HG02973 (cell line): ENCODE measurements at regions not wholly inside any gene's neighbourhood (a gene's known extent, or its start where the extent isn't known, plus 50 kb on each side); places are given as distances from the start of the nearest gene placed in this dataset.

Source experiments
- ATAC-seq: cut with Tn5 transposase; IDR thresholded peaks from one replicate; pipeline ENCODE4 v1.9.1; 2021; ENCODE audit warnings: moderate library complexity; ENCODE audit not compliant: unreplicated experiment

GRCh38 chr10:78688901-78689583 lies 379.7 kb upstream of the ZMIZ1 start:
- ATAC-seq: no peak

DNA sequence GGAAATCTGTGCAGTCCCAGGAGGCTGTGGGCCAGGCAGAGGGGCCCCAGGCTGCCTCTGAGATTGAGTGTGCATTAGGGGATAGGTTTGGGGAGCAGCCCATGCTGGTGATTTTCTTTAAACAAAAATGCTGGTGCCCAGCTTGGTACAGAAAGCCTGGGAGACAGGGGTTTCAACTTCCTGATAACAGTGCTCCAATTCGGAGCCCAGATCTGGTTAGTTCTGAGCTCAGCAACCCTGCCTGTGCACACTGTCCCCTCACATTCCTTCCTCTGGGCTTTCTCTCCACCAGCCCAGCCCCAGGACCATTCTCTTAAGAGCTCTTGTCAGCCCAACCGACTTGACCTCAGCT lies 379.2 kb upstream of the ZMIZ1 start:
- ATAC-seq: no peak

- no peak for ATAC-seq
These were observed 378.2 kb upstream of the ZMIZ1 start for GRCh38 chr10:78690354-78691111.

GRCh38 chr10:78691301-78692030 lies 377.3 kb upstream of the ZMIZ1 start:
- no peak for ATAC-seq

DNA sequence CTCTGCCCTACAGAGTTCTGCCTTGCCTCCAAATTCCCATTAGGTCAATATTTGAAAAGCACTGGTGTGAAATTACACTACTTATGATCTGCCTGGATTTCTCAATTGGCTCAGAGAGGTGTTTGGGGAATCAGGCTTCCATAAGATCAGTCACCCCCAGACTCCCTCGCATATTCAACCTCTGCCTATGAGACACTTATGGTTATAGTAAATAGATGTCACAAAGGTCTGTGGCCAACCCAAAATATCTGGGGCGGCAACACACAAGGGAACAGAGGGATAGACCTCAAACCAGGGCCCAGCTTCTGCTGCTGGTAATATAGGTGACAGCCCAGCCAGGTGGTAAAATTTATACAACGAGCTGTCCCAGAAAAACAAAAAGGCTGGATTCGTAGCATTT lies 376.7 kb upstream of the ZMIZ1 start:
- ATAC-seq: no peak

- ATAC-seq: no peak
These were observed 372.9 kb upstream of the ZMIZ1 start for GRCh38 chr10:78695846-78696245.

GRCh38 chr10:78696791-78697395 lies 371.9 kb upstream of the ZMIZ1 start:
- ATAC-seq: no peak

- no peak for ATAC-seq
These were observed 368.8 kb upstream of the ZMIZ1 start for GRCh38 chr10:78699971-78700370.

GRCh38 chr10:78700413-78700812 lies 368.4 kb upstream of the ZMIZ1 start:
- ATAC-seq: no peak

- no peak for ATAC-seq
These were observed 367.8 kb upstream of the ZMIZ1 start for GRCh38 chr10:78700816-78701520.

DNA sequence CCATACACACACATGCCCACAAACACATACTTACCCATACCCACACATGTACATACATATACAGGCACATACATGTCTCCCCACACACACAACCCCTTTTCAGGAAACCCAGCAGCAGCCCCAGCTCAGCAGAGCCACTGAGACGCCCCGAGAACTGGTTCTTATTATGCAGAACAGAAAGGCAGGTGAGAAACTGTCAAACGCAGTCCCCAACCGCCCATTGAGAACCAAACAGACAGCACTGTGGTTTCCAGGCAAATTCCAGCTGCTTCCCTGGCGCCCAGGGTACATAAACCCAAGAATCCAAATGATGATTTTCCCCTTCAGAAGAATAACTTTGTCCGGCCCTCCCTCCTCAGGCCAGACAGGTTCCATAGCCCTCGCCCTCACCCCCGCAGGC lies 366.6 kb upstream of the ZMIZ1 start:
- no peak for ATAC-seq

DNA sequence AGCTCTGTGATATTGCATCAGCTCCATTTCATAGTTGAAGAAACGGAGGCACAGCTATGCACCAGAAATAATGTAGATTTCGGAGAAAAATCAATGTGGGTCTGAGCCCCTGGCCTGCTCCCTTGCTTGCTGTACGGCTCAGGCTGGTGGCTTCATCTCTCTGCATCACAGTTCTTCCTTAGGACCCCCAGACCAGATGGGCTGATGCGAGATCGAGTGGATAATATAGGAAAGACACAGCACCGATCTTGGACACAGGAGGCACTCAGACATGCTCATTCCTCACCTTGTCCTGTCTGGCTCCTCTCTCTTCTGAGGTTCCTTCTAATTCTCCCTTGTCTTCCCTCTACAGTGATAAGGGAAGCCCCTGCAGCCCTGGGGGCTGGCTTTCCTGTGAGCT lies 365.9 kb upstream of the ZMIZ1 start:
- ATAC-seq: no peak

DNA sequence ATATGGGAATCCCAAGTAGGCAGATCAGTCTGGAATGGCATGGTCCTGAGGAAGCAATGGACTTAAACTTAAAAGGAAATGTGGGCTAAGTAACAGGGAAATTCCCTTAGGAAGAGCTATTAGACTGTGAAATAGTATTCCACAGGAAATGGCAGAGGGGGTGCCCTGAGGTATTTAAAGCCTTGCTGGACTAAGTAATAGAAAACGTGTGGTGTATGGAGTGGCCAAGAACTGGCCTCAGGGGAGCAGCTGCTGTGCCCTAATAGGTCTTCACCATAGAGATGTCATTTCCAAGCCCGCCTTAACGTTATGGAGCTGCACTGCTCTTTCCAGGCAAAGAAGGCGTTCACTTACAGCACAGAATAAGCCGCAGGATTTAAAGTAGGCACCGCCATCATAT lies 365.2 kb upstream of the ZMIZ1 start:
- ATAC-seq: no peak

DNA sequence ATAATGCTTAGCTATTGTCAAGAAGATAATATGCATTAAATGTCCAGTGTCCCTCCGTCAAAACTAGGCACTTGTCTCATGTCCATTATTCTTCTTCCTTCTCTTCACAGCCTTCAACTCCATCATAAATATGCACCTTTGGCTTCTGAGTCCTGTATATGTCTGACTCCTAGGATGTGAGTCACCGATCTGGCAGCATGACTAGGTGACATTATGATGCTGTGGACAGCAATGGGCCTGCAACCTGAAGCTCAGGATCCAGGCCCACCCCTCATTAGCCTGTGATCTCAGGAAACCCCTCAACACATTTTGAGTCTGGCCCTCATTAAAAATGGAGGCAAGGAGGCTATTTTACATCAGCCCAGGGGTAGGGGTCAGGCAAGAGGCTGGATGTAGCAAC lies 362.5 kb upstream of the ZMIZ1 start:
- ATAC-seq: no peak

DNA sequence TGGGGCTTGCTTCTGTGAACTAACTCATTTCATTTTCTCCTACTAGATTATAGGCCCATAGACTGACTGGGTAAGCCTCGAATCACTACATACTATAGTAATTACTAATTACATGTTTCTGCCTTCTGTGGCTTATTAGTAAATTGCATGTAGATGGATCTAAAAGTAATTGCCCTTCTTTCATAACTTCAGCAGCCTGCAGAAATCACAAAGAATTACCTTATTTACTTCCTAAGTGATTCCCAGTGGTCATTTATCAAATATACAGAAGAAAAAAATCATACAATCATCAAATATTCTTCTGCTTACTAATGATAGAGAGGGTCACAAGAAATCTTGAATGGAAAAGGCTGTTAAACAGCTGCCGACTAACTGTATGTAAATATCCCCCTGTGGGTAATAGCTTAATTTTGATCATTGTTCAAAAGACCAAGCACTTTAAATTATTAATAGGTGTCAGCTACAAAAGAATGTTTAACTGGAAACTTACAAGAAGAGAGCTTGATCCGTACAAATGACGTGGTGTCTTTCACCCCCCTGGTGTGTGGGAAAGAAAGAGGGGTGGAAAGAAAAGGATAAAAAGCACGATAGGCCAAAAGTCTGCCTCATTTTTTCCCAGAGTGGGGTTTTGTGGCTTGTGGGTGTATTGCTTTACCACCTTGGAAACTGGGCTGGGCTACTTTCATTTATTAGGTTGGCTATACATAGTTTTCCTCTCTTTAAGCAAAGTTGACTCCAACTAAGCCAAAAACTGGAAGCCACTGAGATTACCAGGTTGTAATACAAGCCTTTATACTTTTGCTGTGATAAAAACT lies 361.8 kb upstream of the ZMIZ1 start:
- ATAC-seq: no peak

DNA sequence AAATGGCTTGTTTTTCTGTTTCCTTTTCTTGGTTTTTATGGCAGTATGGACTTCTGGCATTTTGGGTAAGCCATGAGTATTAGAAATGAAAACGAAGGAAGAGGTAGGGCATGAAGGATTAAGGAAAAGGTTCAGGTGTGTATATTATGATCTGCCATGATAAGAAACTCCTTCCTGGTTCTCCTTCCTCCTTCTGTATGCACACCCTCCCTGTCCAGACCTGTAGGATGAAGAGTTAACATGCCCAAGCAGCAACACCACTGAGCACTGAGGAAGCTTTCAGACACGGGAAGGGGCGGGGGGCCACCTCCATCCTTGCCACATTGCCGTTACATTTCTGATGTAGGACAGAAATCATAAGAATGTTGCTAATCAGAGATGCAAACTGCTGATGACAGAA lies 361.0 kb upstream of the ZMIZ1 start:
- ATAC-seq: no peak

DNA sequence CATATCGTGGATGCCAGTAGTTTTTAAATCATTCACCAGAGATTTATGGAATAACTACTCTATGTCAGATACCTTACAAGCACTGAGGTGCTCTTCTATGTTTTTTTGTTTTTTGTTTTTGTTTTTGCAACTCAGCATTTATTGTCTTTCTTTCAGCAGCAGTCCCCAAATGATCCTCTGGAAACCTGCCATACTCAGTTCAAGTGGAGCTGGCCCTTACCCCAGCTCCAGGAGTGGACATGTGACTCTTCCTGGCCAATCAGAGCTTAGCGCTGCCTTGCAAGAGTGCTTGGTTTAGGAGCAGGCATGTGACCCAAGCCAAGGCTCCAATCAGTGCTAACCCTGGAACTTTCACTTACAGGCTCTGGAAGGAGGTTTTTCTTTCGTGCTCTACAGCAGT lies 356.6 kb upstream of the ZMIZ1 start:
- ATAC-seq: no peak

DNA sequence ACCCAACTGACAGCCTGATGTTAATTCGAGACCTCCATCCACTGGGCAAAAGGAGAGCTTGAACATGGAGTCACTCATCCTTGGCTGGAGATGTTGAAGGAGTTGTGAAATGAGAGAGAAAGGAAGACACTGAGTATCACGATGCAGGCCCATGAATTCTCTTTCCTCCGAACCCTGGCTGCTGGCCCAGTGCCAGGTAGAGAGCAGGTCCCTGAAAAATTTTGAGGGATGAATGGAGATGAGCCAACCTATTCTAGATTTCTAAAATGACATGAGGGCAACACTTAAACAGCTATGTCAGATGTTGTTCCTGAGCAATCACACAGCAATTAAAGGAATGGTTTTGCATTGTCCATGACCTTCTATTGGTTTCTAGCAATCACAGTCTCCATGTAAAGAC lies 355.1 kb upstream of the ZMIZ1 start:
- ATAC-seq: no peak

DNA sequence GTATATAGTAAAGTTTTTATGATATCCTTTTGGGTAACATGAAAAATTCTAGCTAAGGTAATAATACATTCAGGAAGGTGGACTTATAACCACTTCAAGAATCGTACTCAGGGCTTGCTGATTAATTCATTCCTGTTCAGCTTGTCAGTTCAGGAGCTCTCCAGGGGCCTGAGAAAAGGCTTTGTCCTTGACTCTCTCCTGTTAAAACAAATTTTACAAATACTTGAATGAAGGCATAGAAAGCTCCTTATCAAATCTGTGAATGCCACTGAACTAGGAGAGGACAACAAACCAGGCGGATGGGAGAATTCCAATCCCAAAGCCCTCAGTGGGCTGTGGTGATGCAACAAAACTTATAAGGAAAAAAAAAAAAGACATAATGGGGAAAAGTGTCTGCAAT lies 354.5 kb upstream of the ZMIZ1 start:
- ATAC-seq: no peak

GRCh38 chr10:78715435-78715834 lies 353.3 kb upstream of the ZMIZ1 start:
- ATAC-seq: no peak
